ENCODE measurements at regions not wholly inside any gene's neighbourhood (a gene's known extent, or its start where the extent isn't known, plus 50 kb on each side); places are given as distances from the start of the nearest gene placed in this dataset.

GRCh38 chr2:8630676-8631464, 51.0 kb upstream of the ID2 start:
- TF ChIP-seq CTCF (IDR thresholded peaks at IDR 0.05) (no peak), POLR2A (IDR thresholded peaks at IDR 0.05) (no peak)

Data from adrenal gland (tissue), 5 donors.